ENCODE measurements at regions not wholly inside any gene's neighbourhood (a gene's known extent, or its start where the extent isn't known, plus 50 kb on each side); places are given as distances from the start of the nearest gene placed in this dataset.

GRCh38 chr12:97140355-97140754 is 233.3 kb downstream of the NEDD1 start:
- TF ChIP-seq TAF1 (IDR thresholded peaks at IDR 0.05; ENCODE audit: borderline replicate concordance, insufficient read depth, low read length), result no peak
- TF ChIP-seq SIN3A (IDR thresholded peaks at IDR 0.05; ENCODE audit: borderline replicate concordance, insufficient read depth, low read length), result no peak
- TF ChIP-seq REST (IDR thresholded peaks at IDR 0.05; ENCODE audit: insufficient read depth in 1 of 2, low read depth in 2 of 2, low read length in 2 of 2), result no peak
- TF ChIP-seq POLR2AphosphoS5 (IDR thresholded peaks at IDR 0.05; ENCODE audit: low read depth, low read length), result no peak
